BE2C (cell line): ENCODE measurements at regions not wholly inside any gene's neighbourhood (a gene's known extent, or its start where the extent isn't known, plus 50 kb on each side); places are given as distances from the start of the nearest gene placed in this dataset.

Experiments used
- DNase-seq: peaks from one replicate; pipeline ENCODE4 v3.0.0-alpha.2; 2020
- H3K27me3 ChIP-seq: fragments of 250-450 bp; sonication (Bioruptor Pico); 2 replicates; pipeline ENCODE4 v1.5.1; 2020; ENCODE audit warnings: mild to moderate bottlenecking
- H3K36me3 ChIP-seq: fragments of 250-450 bp; sonication (Bioruptor Pico); 2 replicates; pipeline ENCODE4 v1.5.1; 2020; ENCODE audit warnings: mild to moderate bottlenecking
- H3K4me1 ChIP-seq: fragments of 250-450 bp; sonication (Bioruptor Pico); 2 replicates; pipeline ENCODE4 v1.5.1; 2020
- H3K4me3 ChIP-seq: 2 replicates; pipeline ENCODE4 v1.5.1; 2011; ENCODE audit warnings: low read depth, low read length
- H3K9me3 ChIP-seq: fragments of 250-450 bp; sonication (Bioruptor Pico); 2 replicates; pipeline ENCODE4 v1.5.1; 2020
- TF ChIP-seq, protein P1 (sequence below): IDR thresholded peaks from 2 replicates; pipeline ENCODE4 v1.5.1; 2012; ENCODE audit warnings: mild to moderate bottlenecking, low read depth, low read length

DNA sequence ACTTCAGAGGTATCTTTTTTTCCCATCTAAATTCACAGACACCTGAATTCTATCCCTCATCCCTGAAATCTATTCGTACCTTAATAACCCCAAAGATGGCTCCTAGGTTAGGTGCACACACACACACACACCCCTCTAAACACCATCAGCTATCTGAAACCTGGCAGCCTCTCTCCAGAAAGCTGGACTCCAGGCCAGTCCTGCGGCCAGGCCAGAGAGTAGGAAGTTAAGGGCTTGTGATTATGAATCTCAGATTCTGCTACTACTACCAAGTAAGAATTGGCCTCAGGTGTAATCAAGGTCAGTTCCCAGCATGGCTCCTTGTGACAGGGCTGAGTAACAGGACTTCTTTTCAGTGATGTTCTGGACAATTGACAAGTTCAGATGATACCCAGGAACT, 244.2 kb upstream of the SERP2 start:
- no peak for DNase-seq
- Histone ChIP-seq H3K9me3 (no peaks in the 10 kb centered on the region), H3K36me3 (no peaks in the 10 kb centered on the region), H3K4me3 (no peak overlapping the region), H3K4me1 (no peaks in the 10 kb centered on the region), H3K27me3 (peaks cover 10% of the 10 kb centered on the region; the same call in 1 of the 2 replicates)
- TF ChIP-seq, protein P1, sequence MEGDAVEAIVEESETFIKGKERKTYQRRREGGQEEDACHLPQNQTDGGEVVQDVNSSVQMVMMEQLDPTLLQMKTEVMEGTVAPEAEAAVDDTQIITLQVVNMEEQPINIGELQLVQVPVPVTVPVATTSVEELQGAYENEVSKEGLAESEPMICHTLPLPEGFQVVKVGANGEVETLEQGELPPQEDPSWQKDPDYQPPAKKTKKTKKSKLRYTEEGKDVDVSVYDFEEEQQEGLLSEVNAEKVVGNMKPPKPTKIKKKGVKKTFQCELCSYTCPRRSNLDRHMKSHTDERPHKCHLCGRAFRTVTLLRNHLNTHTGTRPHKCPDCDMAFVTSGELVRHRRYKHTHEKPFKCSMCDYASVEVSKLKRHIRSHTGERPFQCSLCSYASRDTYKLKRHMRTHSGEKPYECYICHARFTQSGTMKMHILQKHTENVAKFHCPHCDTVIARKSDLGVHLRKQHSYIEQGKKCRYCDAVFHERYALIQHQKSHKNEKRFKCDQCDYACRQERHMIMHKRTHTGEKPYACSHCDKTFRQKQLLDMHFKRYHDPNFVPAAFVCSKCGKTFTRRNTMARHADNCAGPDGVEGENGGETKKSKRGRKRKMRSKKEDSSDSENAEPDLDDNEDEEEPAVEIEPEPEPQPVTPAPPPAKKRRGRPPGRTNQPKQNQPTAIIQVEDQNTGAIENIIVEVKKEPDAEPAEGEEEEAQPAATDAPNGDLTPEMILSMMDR = no peak

DNA sequence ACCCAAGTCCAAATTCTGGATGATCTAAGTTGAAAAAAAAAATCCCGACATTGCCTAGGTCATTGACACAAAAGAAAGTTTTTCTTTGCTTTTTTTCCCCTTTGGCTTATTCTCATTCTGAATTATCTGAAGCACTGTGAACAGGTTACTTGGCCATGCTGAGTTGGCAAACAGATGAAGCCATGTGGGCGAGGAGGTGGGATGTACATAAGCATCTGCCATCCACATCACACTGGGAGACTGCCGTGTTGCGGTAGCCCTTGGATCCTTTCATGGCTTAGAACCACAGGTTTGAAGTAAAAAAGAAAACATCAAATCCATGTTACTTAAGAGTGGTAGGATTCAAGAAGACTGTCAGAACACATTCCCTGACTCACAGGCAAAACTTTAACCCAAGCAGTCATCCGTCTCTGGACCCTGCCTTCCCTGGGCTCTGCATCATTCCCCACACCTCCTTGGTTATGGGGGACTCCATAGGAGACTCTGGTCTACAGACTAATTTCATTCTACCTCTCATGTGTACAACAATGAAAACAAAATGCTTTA, 242.5 kb upstream of the SERP2 start:
- peaks cover 10% of the 10 kb centered on the region; the same call in 1 of the 2 replicates for H3K27me3 ChIP-seq
- H3K4me1 ChIP-seq = no peaks in the 10 kb centered on the region
- no peaks in the 10 kb centered on the region for H3K36me3 ChIP-seq
- no peak for DNase-seq
- no peak overlapping the region for H3K4me3 ChIP-seq
- H3K9me3 ChIP-seq = no peaks in the 10 kb centered on the region
- TF ChIP-seq, protein P1 = no peak

DNA sequence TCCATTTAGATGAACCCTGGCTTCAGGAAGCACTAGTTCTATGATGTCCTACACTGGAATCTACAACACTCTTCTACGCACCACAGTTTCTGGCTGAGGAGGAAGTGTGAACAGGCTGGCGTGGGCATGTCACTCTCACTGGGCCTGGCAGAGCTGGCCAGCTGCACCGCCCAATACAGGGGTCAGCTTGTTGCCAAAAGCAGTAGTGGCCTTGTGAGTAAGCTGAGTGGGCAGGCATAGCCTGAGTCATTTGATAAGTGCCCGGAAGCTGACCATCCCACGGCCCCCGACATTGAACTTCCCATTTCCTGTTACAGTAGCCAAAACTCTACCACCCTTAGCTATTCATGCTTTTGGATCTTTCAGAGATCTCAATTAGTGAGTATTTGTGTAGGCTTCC, 240.9 kb upstream of the SERP2 start:
- TF ChIP-seq, protein P1 = no peak
- Histone ChIP-seq H3K36me3 (no peaks in the 10 kb centered on the region), H3K4me1 (no peaks in the 10 kb centered on the region), H3K27me3 (peaks cover 9% of the 10 kb centered on the region; the same call in 1 of the 2 replicates), H3K4me3 (no peak overlapping the region), H3K9me3 (no peaks in the 10 kb centered on the region)
- DNase-seq = no peak

DNA sequence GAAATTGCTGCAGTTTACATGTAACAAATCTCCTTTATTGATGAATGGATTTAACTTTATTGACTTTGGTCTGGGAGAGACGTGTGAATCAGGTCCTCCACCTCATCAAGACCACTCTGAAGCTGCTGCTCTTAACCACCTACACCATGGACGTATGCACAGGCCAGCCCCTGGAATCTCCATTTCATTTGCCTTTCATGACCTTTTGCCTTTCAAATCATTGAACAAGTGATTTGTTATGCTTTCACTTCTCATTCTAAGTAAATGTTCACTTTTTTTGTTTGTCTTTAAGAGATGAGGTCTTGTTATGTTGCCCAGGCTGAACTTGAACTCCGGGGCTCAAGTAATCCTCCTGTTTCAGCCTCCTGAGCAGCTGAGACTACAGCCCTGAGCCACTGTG, 240.0 kb upstream of the SERP2 start:
- Histone ChIP-seq H3K36me3 (no peaks in the 10 kb centered on the region), H3K4me3 (no peak overlapping the region), H3K9me3 (no peaks in the 10 kb centered on the region), H3K27me3 (peaks cover 4% of the 10 kb centered on the region; the same call in 1 of the 2 replicates), H3K4me1 (no peaks in the 10 kb centered on the region)
- no peak for DNase-seq
- TF ChIP-seq, protein P1 = no peak

DNA sequence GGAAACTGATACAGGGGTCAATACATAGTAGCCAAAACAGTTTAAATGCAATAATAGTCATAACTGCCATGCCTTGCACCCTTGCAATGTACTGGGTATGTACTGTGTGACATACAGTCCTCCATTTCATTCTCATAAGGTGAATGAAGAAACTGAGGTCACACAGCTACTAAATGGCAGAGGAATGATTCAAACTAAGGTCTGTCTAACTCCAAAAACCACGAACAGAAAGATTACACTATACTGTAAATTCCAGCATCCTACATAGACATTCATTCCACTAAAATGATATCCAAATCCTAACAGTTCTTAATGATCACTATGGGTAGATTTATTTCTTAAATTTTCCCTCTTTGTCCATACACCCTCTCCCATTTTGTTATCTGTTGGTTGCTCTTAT, 238.1 kb upstream of the SERP2 start:
- no peak for DNase-seq
- Histone ChIP-seq H3K27me3 (no peaks in the 10 kb centered on the region), H3K36me3 (no peaks in the 10 kb centered on the region), H3K9me3 (no peaks in the 10 kb centered on the region), H3K4me3 (no peak overlapping the region), H3K4me1 (no peaks in the 10 kb centered on the region)
- TF ChIP-seq, protein P1 = no peak

DNA sequence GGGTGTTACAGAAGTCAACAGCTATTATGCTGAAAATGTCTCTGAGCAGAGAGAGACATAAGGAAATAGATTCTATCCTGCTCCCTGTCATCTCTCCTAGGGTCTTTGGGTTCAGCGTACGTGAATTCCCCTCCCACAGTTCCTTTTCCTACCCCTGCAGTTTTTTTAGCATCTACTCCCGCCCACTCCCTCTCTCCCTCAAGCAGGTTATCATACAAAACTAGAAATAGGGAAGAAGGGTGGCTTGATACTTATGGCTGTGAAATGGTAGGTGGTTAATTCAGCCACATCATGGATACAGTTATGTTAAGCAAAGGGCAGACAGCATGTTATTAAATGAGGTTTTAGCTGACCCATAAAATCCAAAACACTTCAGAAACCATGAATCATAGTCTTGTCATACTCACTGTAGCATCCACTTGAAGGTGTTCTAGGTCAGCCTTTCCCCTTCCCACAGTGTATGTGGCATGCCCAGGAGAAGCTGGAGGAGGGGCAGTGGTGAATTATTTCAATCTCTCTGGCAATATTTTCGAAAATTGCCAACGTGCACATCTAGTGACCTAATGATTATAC, 236.8 kb upstream of the SERP2 start:
- no peak for DNase-seq
- Histone ChIP-seq H3K4me3 (no peak overlapping the region), H3K27me3 (no peaks in the 10 kb centered on the region), H3K36me3 (no peaks in the 10 kb centered on the region), H3K9me3 (no peaks in the 10 kb centered on the region), H3K4me1 (no peaks in the 10 kb centered on the region; the same call in 1 of the 2 replicates)
- TF ChIP-seq, protein P1 = no peak
